Posterior vena cava (tissue), 2 donors: ENCODE measurements at regions not wholly inside any gene's neighbourhood (a gene's known extent, or its start where the extent isn't known, plus 50 kb on each side); places are given as distances from the start of the nearest gene placed in this dataset.
"Not testable (repeated sequence)": the region's sequence is repeated elsewhere in the genome, so short reads cannot be mapped to it uniquely, and the experiment has no call there.

Experiments used
- DNase-seq: peaks from one replicate; pipeline ENCODE4 v3.0.0-alpha.2; 2020; ENCODE audit warnings: low spot score
- intact Hi-C, 2 donors: fragments of 100-400 bp; cut with DNase I; formaldehyde crosslinking; loops; one replicate each; pipeline versions ENCODE4 v1.14.1 to v1.14.2; 2022 to 2023
- donor health status: DM: yes; HTN: yes; CAD: no.
- donor health status: DM: yes; HTN: yes; CAD: no.

GRCh38 chr3:30467596-30468238 lies 138.7 kb upstream of the TGFBR2 start:
- intact Hi-C loops, result no loop called here
- DNase-seq, result no peak

DNA sequence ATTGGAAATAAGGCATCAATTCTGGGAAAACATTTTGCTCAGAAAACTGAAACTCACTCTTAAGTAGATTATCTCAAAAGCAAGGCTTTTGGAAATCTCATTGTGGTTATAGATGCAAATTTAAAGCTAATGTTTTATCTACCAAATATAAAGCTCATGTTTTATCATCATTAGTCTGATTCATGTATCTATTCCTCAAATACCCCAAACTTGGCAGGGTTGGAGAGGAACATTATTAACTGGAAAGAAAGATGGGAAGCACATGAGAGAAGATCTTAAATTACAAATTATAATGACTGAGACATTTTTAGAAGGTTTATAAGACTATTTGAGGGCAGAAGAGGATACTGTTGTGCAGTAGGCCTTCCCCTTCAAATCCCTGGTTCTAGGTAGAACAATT lies 137.3 kb upstream of the TGFBR2 start:
- intact Hi-C loops, result no loop called here
- no peak for DNase-seq

GRCh38 chr3:30470496-30470895 lies 135.9 kb upstream of the TGFBR2 start:
- no peak for DNase-seq
- intact Hi-C loops, result no loop called here

DNA sequence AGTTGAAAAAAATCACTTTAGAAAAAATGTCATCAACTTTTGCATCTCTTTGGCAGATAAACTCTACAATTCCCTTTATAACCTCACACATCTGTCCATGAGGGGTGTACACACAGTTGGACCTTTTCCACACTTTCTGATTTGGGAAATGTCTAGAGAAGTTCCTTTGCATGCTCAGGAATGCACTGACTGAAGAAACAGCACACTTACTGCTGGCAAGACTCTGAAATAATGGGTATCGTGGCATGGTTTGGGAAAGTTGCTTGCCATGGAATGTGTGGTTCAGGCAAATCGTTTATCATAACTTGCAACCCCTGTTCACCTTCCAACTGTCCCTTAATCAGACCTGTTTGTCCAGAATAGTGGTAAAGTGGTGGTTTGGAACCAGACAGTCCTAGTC lies 135.3 kb upstream of the TGFBR2 start:
- DNase-seq, result no peak
- intact Hi-C loops, result no loop called here

- no peak for DNase-seq
- intact Hi-C loops, result no loop called here
These were observed 134.5 kb upstream of the TGFBR2 start for GRCh38 chr3:30471796-30472489.

- no peak for DNase-seq
- intact Hi-C loops, result no loop called here
These were observed 132.9 kb upstream of the TGFBR2 start for GRCh38 chr3:30473374-30474051.

DNA sequence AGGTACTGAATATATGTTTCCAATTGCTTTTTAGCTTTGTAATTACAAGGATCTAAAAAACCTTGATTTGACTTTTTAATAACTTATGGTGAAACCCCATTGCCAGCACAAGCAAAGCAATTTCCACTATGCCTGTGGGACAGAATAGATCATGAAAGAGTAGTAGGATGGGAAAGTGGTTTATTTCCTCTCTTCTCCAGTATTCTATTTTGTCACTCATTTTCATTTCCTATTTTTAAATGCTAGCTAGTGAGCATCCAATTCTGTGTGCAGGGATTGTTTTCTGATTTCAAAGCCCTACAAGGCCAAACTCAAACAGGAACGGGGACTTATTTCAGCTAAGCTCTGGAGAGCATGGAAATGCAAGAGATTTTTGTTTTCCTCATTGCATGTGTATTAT lies 132.0 kb upstream of the TGFBR2 start:
- intact Hi-C loops, result no loop called here
- DNase-seq, result no peak

GRCh38 chr3:30475038-30475808 lies 131.2 kb upstream of the TGFBR2 start:
- intact Hi-C loops, result no loop called here

DNA sequence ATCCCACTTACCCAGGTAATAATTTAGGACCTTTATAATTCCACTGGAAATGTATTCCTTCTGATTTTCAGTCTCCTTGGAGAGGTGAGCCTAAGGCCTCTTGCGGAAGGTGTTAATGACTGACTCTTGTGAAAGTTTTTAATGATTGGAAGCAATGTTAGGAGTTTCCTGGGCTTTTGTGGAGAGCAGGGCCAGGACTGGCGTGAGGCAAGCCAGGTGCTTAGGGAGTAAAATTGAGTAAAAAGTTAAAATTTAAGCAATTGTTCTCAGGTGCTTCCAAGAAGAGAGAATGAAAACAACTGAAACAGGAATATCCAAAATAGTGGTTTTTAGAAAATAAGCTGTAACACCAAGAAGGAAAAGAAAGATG lies 130.6 kb upstream of the TGFBR2 start:
- intact Hi-C loops, result no loop called here
- DNase-seq, result no peak

More at GRCh38 chr3:30475038-30475808, 131.2 kb upstream of the TGFBR2 start:
- DNase-seq, result no peak

GRCh38 chr3:30476368-30477084 lies 129.9 kb upstream of the TGFBR2 start:
- no peak for DNase-seq
- intact Hi-C loops, result no loop called here

- DNase-seq, result no peak
- intact Hi-C loops, result no loop called here
These were observed 129.1 kb upstream of the TGFBR2 start for GRCh38 chr3:30477149-30477921.

DNA sequence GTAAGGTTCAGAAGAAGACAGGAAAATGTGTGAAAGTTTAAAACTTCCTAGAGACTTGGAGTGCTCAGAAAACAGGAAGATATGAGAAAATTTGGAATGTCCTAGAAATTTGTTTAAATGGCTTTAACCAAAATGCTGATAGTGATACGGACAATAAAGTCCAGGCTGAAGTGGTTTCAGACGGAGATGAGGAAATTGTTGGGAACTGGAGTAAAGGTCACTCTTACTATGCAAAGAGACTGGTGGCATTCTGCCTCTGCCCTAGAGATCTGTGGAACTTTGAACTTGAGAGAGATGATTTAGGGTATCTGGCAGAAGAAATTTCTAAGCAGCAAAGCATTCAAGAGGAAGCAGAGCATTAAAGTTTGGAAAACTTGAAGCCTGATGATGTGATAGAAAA lies 126.7 kb upstream of the TGFBR2 start:
- DNase-seq, intact Hi-C loops: not testable (repeated sequence)

DNA sequence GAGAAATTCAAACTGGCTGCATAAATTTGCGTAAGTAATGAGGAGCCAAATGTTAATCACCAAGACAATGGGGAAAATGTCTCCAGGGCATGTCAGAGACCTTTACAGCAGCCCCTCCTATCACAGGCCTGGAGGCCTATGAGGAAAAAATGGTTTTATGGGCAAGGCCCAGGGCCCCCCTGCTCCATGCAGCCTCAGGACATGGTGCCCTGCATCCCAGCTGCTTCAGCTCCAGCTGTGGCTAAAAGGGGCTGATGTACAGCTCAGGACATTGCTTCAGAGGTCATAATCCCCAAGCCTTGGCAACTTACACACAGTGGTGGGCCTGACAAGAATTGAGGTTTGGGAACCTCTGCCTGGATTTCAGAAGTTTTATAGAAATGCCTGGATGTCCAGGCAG lies 126.2 kb upstream of the TGFBR2 start:
- intact Hi-C loops, DNase-seq: not testable (repeated sequence)

GRCh38 chr3:30480587-30480986 lies 125.8 kb upstream of the TGFBR2 start:
- intact Hi-C loops, result no loop called here
- no peak for DNase-seq

GRCh38 chr3:30481241-30481640 lies 125.2 kb upstream of the TGFBR2 start:
- intact Hi-C loops, result no loop called here
- DNase-seq, result no peak

DNA sequence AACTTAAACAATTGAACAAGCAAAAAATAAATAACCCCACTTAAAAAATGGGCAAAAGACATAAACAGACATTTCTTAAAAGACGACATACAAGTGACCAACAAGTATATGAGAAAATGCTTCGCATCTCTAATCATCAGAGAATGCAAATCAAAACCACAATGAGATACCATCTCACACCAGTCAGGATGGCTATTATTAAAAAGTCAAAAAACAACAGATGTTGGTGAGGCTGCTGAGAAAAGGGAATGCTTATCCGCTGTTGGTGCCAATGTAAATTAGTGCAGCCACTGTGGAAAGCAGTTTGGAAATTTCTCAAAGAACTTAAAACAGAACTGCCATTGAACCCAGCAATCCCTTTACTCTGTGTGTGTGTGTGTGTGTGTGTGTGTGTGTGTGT lies 122.2 kb upstream of the TGFBR2 start:
- intact Hi-C loops, DNase-seq: not testable (repeated sequence)

DNA sequence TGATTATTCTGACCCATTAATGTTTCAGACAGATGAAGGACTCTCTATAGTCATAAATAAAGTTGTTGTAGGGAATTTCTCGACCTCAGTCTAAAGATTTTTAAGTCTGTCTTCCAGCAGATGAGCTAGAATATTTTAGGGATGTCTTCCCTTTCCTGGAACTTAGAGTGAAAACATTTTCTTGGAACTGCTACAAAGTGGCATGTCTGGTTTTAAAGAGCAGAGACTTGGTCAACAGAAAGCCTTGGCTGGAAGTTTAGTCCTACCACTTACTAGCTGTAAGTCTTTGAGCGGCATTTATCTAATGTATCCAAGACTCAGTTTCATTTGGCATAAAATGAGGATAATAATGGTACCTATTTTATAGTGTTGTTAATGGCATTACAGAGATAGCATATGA lies 120.0 kb upstream of the TGFBR2 start:
- intact Hi-C loops, result no loop called here

GRCh38 chr3:30488070-30488756 lies 118.2 kb upstream of the TGFBR2 start:
- intact Hi-C loops, result no loop called here
- no peak for DNase-seq

More for the DNA sequence above, 120.0 kb upstream of the TGFBR2 start:
- no peak for DNase-seq
